CD1c-positive myeloid dendritic cell (primary cell): ENCODE measurements at regions not wholly inside any gene's neighbourhood (a gene's known extent, or its start where the extent isn't known, plus 50 kb on each side); places are given as distances from the start of the nearest gene placed in this dataset.
A peak's percentile ranks its signal among the peaks of the same experiment; 100 is the strongest.
"Not testable (repeated sequence)": the region's sequence is repeated elsewhere in the genome, so short reads cannot be mapped to it uniquely, and the experiment has no call there.

Experiments used
- DNase-seq: peaks from one replicate; pipeline ENCODE4 v3.0.0-alpha.2; 2016; ENCODE audit errors: extremely low spot score

GRCh38 chr9:81361296-81361695, 328.1 kb downstream of the TLE1 start:
- DNase-seq = no peak

GRCh38 chr9:81351166-81351565, 338.2 kb downstream of the TLE1 start:
- no peak for DNase-seq

GRCh38 chr9:81344366-81344765, 345.0 kb downstream of the TLE1 start:
- DNase-seq = no peak

GRCh38 chr9:81335879-81336421, 353.4 kb downstream of the TLE1 start:
- no peak for DNase-seq

GRCh38 chr9:81321551-81321950, 367.8 kb downstream of the TLE1 start:
- no peak for DNase-seq

GRCh38 chr9:81320909-81321482, 368.4 kb downstream of the TLE1 start:
- no peak for DNase-seq

- no peak for DNase-seq
Measured at GRCh38 chr9:81318571-81318970, 370.8 kb downstream of the TLE1 start.

- no peak for DNase-seq
Measured at GRCh38 chr9:81317939-81318338, 371.4 kb downstream of the TLE1 start.

- no peak for DNase-seq
Measured at GRCh38 chr9:81317223-81317622, 372.1 kb downstream of the TLE1 start.

GRCh38 chr9:81314490-81314889, 374.9 kb downstream of the TLE1 start:
- DNase-seq = peak; percentile 84

GRCh38 chr9:81313877-81314276, 375.5 kb downstream of the TLE1 start:
- no peak for DNase-seq

GRCh38 chr9:81312346-81312745, 377.0 kb downstream of the TLE1 start:
- no peak for DNase-seq

GRCh38 chr9:81308404-81308803, 380.9 kb downstream of the TLE1 start:
- DNase-seq = no peak

GRCh38 chr9:81307791-81308190, 381.6 kb downstream of the TLE1 start:
- DNase-seq = not testable (repeated sequence)

GRCh38 chr9:81305561-81306182, 383.7 kb downstream of the TLE1 start:
- no peak for DNase-seq

GRCh38 chr9:81303658-81304057, 385.7 kb downstream of the TLE1 start:
- no peak for DNase-seq

GRCh38 chr9:81293651-81294050, 395.7 kb downstream of the TLE1 start:
- no peak for DNase-seq

GRCh38 chr9:81292056-81292805, 397.1 kb downstream of the TLE1 start:
- no peak for DNase-seq

- no peak for DNase-seq
Measured at GRCh38 chr9:81289622-81290021, 399.7 kb downstream of the TLE1 start.

GRCh38 chr9:81268048-81268447, 421.3 kb downstream of the TLE1 start:
- no peak for DNase-seq

- no peak for DNase-seq
Measured at GRCh38 chr9:81266674-81267073, 422.7 kb downstream of the TLE1 start.

- DNase-seq = no peak
Measured at GRCh38 chr9:81266086-81266485, 423.3 kb downstream of the TLE1 start.

- DNase-seq = peak; percentile 6
Measured at GRCh38 chr9:81264516-81264915, 424.8 kb downstream of the TLE1 start.
